ENCODE measurements at regions not wholly inside any gene's neighbourhood (a gene's known extent, or its start where the extent isn't known, plus 50 kb on each side); places are given as distances from the start of the nearest gene placed in this dataset.

- ChIA-PET POLR2A (no interaction called here), SMC1A (ENCODE audit: uncharacterized antibody, unreplicated experiment) (interaction anchor here (0.8 kb wide), 1 partner anchor 10 kb away, joined by 3 read pairs; no protein-coding TSS in a partner anchor), RAD21 (ENCODE audit: unreplicated experiment) (no interaction called here), CTCF (no interaction called here)
- Histone ChIP-seq H3K27ac (ENCODE audit: control insufficient read depth, insufficient read depth) (no peak overlapping the region), H2AFZ (ENCODE audit: control insufficient read depth, low read depth, low read length) (no peak overlapping the region), H3K4me3 (no peak overlapping the region), H3K9me3 (replicated peaks; ENCODE audit: control insufficient read depth, insufficient read depth, low read length) (no peaks in the 10 kb centered on the region), H3K79me2 (ENCODE audit: control insufficient read depth, insufficient read depth, low read length) (no peaks in the 10 kb centered on the region), H3K4me1 (ENCODE audit: control insufficient read depth, insufficient read depth, low read length) (no peaks in the 10 kb centered on the region), H3K36me3 (ENCODE audit: control insufficient read depth in 2 of 2, insufficient read depth in 2 of 2, low read length in 1 of 2) (no peaks in the 10 kb centered on the region), H3K9ac (ENCODE audit: control insufficient read depth, insufficient read depth, low read length) (no peak overlapping the region), H3K27me3 (replicated peaks in 1 of 2; ENCODE audit: control insufficient read depth in 2 of 2, insufficient read depth in 2 of 2, low read length in 1 of 2) (no peaks in the 10 kb centered on the region), H3K4me2 (ENCODE audit: control insufficient read depth, insufficient read depth) (no peak overlapping the region), H4K20me1 (ENCODE audit: control insufficient read depth, insufficient read depth) (no peaks in the 10 kb centered on the region)
- DNase-seq (ENCODE audit: low read depth, low spot score) (no peak), ATAC-seq (no peak), FAIRE-seq (no peak)
- in situ Hi-C loops (cut with MboI) (no loop called here), intact Hi-C loops (cut with micrococcal nuclease; ENCODE audit: unreplicated experiment) (no loop called here)
- BruUV-seq (replicated peaks) = no TSS peak
- no peak for TF ChIP-seq CHD2 (IDR thresholded peaks at IDR 0.05; ENCODE audit: borderline replicate concordance, low read depth, low read length)
- TF ChIP-seq PRDM15 (CRISPR knock-in tag; IDR thresholded peaks at IDR 0.05) = no peak
- no peak for TF ChIP-seq USF2 (IDR thresholded peaks at IDR 0.05; ENCODE audit: borderline replicate concordance, low read depth, low read length)
- no peak for TF ChIP-seq KAT2A (conservative IDR thresholded peaks at IDR 0.05; ENCODE audit: control insufficient read depth, low read depth, low read length)
- TF ChIP-seq SP1 (IDR thresholded peaks at IDR 0.05; ENCODE audit: low read depth, low read length) = no peak
- no peak for TF ChIP-seq ZNF622 (IDR thresholded peaks at IDR 0.05)
- no peak for TF ChIP-seq RAD51 (IDR thresholded peaks at IDR 0.05)
- TF ChIP-seq RAD21 (IDR thresholded peaks at IDR 0.05; ENCODE audit: insufficient read depth, low read depth, low read length) = no peak
- no peak for TF ChIP-seq ZNF217 (IDR thresholded peaks at IDR 0.05)
- no peak for TF ChIP-seq JUND (IDR thresholded peaks at IDR 0.05; ENCODE audit: low read depth, low read length)
- no peak for TF ChIP-seq E4F1 (IDR thresholded peaks at IDR 0.05; ENCODE audit: borderline replicate concordance, partially characterized antibody)
- TF ChIP-seq REST (IDR thresholded peaks at IDR 0.05; ENCODE audit: low read depth, low read length) = no peak
- TF ChIP-seq TARDBP (IDR thresholded peaks at IDR 0.05; ENCODE audit: borderline replicate concordance) = no peak
- TF ChIP-seq MLLT1 (IDR thresholded peaks at IDR 0.05) = no peak
Measured at GRCh38 chr3:34947834-34948233, 691.5 kb upstream of the ARPP21 start.
